ENCODE measurements at regions not wholly inside any gene's neighbourhood (a gene's known extent, or its start where the extent isn't known, plus 50 kb on each side); places are given as distances from the start of the nearest gene placed in this dataset.
A peak's percentile ranks its signal among the peaks of the same experiment; 100 is the strongest.

GRCh38 chr22:48096851-48097665, 1334.6 kb downstream of the TBC1D22A start:
- H3K27me3 ChIP-seq (ENCODE audit: control insufficient read depth, insufficient read depth, low read length), result no peaks in the 10 kb centered on the region
- Mint-ChIP-seq H3K36me3 (no peaks in the 10 kb centered on the region), H3K9me3 (no peaks in the 10 kb centered on the region), H3K27me3 (ENCODE audit: low read depth in 2 of 2) (peaks cover 0 to 13% of the 10 kb centered on the region in 2 donors), H3K4me3 (peak overlapping the region; percentile 43), H3K27ac (peak overlapping the region; percentile 91), H3K4me1 (peaks cover 44 to 64% of the 10 kb centered on the region in 2 donors)
- H3K27ac ChIP-seq (ENCODE audit: low read length), result peak overlapping the region; percentile 87
- WGBS (ENCODE audit: insufficient coverage), result 72% methylated on average over 13 of the region's 13 CpGs
- peaks cover 47% of the 10 kb centered on the region for H3K4me1 ChIP-seq (ENCODE audit: control insufficient read depth, insufficient read depth, low read length)
- no peak for TF ChIP-seq CTCF (IDR thresholded peaks at IDR 0.05)
- H3K36me3 ChIP-seq (ENCODE audit: control insufficient read depth, insufficient read depth, low read length), result no peaks in the 10 kb centered on the region
- ATAC-seq (no peak), DNase-seq (no peak)
- no peak overlapping the region for H3K4me3 ChIP-seq (ENCODE audit: low read length)
- no peaks in the 10 kb centered on the region for H3K9me3 ChIP-seq (ENCODE audit: control insufficient read depth, insufficient read depth, low read length)
- intact Hi-C loops (cut with micrococcal nuclease), result loop anchor here (5.0 kb wide), 2 partner anchors 90 to 145 kb away; no protein-coding TSS in a partner anchor

- 95% methylated on average over 7 of the region's 7 CpGs for WGBS (ENCODE audit: insufficient coverage)
- Histone ChIP-seq H3K4me1 (ENCODE audit: control insufficient read depth, insufficient read depth, low read length) (peaks cover 50% of the 10 kb centered on the region), H3K9me3 (ENCODE audit: control insufficient read depth, insufficient read depth, low read length) (no peaks in the 10 kb centered on the region), H3K36me3 (ENCODE audit: control insufficient read depth, insufficient read depth, low read length) (no peaks in the 10 kb centered on the region), H3K27me3 (ENCODE audit: control insufficient read depth, insufficient read depth, low read length) (no peaks in the 10 kb centered on the region), H3K4me3 (ENCODE audit: low read length) (no peak overlapping the region), H3K27ac (ENCODE audit: low read length) (no peak overlapping the region)
- intact Hi-C loops (cut with micrococcal nuclease), result loop anchor here (5.0 kb wide), 2 partner anchors 91 to 146 kb away; no protein-coding TSS in a partner anchor
- H3K27me3 Mint-ChIP-seq (ENCODE audit: low read depth in 2 of 2), result peaks cover 0 to 10% of the 10 kb centered on the region in 2 donors
- no peaks in the 10 kb centered on the region for H3K9me3 Mint-ChIP-seq
- no peak overlapping the region for H3K4me3 Mint-ChIP-seq
- no peak for ATAC-seq
- peak overlapping the region in 1 of 2 donors; percentile 91 for H3K27ac Mint-ChIP-seq
- peaks cover 42 to 64% of the 10 kb centered on the region in 2 donors for H3K4me1 Mint-ChIP-seq
- no peak for TF ChIP-seq CTCF (IDR thresholded peaks at IDR 0.05)
- DNase-seq, result no peak
- no peaks in the 10 kb centered on the region for H3K36me3 Mint-ChIP-seq
Measured at GRCh38 chr22:48096411-48096810, 1334.0 kb downstream of the TBC1D22A start.

GRCh38 chr22:48093981-48094380, 1331.5 kb downstream of the TBC1D22A start:
- no peaks in the 10 kb centered on the region for H3K9me3 ChIP-seq (ENCODE audit: control insufficient read depth, insufficient read depth, low read length)
- WGBS (ENCODE audit: insufficient coverage), result 81% methylated on average over 7 of the region's 8 CpGs
- H3K36me3 ChIP-seq (ENCODE audit: control insufficient read depth, insufficient read depth, low read length), result no peaks in the 10 kb centered on the region
- no peaks in the 10 kb centered on the region for H3K27me3 ChIP-seq (ENCODE audit: control insufficient read depth, insufficient read depth, low read length)
- no peak for ATAC-seq
- H3K27ac ChIP-seq (ENCODE audit: low read length), result no peak overlapping the region
- Mint-ChIP-seq H3K9me3 (no peaks in the 10 kb centered on the region), H3K4me1 (peaks cover 31 to 51% of the 10 kb centered on the region in 2 donors), H3K4me3 (no peak overlapping the region), H3K27me3 (ENCODE audit: low read depth in 2 of 2) (peaks cover 0 to 16% of the 10 kb centered on the region in 2 donors), H3K27ac (no peak overlapping the region), H3K36me3 (no peaks in the 10 kb centered on the region)
- DNase-seq, result no peak
- H3K4me1 ChIP-seq (ENCODE audit: control insufficient read depth, insufficient read depth, low read length), result peaks cover 41% of the 10 kb centered on the region
- H3K4me3 ChIP-seq (ENCODE audit: low read length), result no peak overlapping the region
- TF ChIP-seq CTCF (IDR thresholded peaks at IDR 0.05), result no peak
- intact Hi-C loops (cut with micrococcal nuclease), result no loop called here
